K562 (cell line): ENCODE measurements at regions not wholly inside any gene's neighbourhood (a gene's known extent, or its start where the extent isn't known, plus 50 kb on each side); places are given as distances from the start of the nearest gene placed in this dataset.

Experiments
- ATAC-seq: fragments of 200-7000 bp; cut with Tn5 transposase; 3 replicates; pipeline ENCODE4 v1.9.1; 2020; ENCODE audit warnings: moderate library complexity
- BruUV-seq: library from RNA; stranded (reverse); fragments of 400-500 nt; replicated peaks from 2 replicates; lab custom pipeline; 2021; lab: Mats Ljungman, UMichigan
- CTCF ChIA-PET: fragments of 300-600 bp; formaldehyde crosslinking; extraction: SDS; loops from one replicate; lab custom pipeline; 2021; ENCODE audit warnings: low intra/inter-chr PET ratio; lab: Yijun Ruan, JAX
- POLR2A ChIA-PET: fragments of 300-600, 350-650 bp; sonication (Branson Sonifier 250); formaldehyde crosslinking; extraction: SDS; loops from one replicate; lab custom pipeline; 2021; ENCODE audit warnings: antibody characterized with exemption, inconsistent platforms; lab: Yijun Ruan, JAX
- DNase-seq, 4 experiments: peaks; one replicate each; pipeline versions ENCODE4 v3.0.0 to v3.0.0-alpha.2; 2011 to 2018; ENCODE audit warnings: low spot score in 3 of 4, mixed read lengths in 3 of 4; ENCODE audit errors: extremely low read depth in 1 of 4
- FAIRE-seq: peaks from 2 replicates; lab custom pipeline; 2011; peaks lifted over from hg19 to GRCh38; lab: Jason Lieb, UNC
- H2AFZ ChIP-seq: 2 replicates; pipeline ENCODE4 v1.6.0; 2011; ENCODE audit warnings: low read depth, low read length, control low read depth, inconsistent platforms
- H3K27ac ChIP-seq: fragments of 200-600 bp; 3 replicates; pipeline ENCODE4 v1.8.0; 2011; ENCODE audit warnings: low read depth, mild to moderate bottlenecking, control low read depth, inconsistent platforms, low read length, moderate library complexity, mixed read lengths; ENCODE audit errors: extremely low read depth
- H3K27me3 ChIP-seq, 2 experiments: fragments of 300-600 bp in 1 of 2; 2 replicates in 1 of 2; 3 replicates in 1 of 2; pipeline versions ENCODE4 v1.6.0 to v1.8.0; 2011; ENCODE audit warnings: inconsistent platforms in 2 of 2, low read length in 2 of 2, mild to moderate bottlenecking in 1 of 2, mixed read lengths in 1 of 2, moderate library complexity in 1 of 2; ENCODE audit not compliant: control insufficient read depth in 2 of 2, insufficient read depth in 2 of 2
- H3K36me3 ChIP-seq: fragments of 300-600 bp; 3 replicates; pipeline ENCODE4 v1.8.0; 2011; ENCODE audit warnings: mild to moderate bottlenecking, low read length, inconsistent platforms; ENCODE audit not compliant: control insufficient read depth, insufficient read depth
- H3K4me1 ChIP-seq, 2 experiments: fragments of 200-600 bp in 1 of 2; replicated peaks in 1 of 2; 2 replicates in 1 of 2; 3 replicates in 1 of 2; pipeline versions ENCODE4 v1.5.1 to v1.8.0; 2011; ENCODE audit warnings: inconsistent platforms in 2 of 2, low read length in 2 of 2, mild to moderate bottlenecking in 1 of 2, mixed read lengths in 1 of 2, moderate library complexity in 1 of 2; ENCODE audit not compliant: control insufficient read depth in 2 of 2, insufficient read depth in 2 of 2
- H3K4me2 ChIP-seq: 2 replicates; pipeline ENCODE4 v1.6.1; 2011; ENCODE audit warnings: low read length, control low read depth, inconsistent platforms, mixed read lengths; ENCODE audit not compliant: insufficient read depth
- H3K4me3 ChIP-seq: fragments of 200-600 bp; sonication (generic), shearing (Covaris generic); 2 replicates; pipeline ENCODE4 v1.5.1; 2016; ENCODE audit warnings: control low read depth, inconsistent platforms
- H3K79me2 ChIP-seq: fragments of 200-600 bp; 3 replicates; pipeline ENCODE4 v1.8.0; 2011; ENCODE audit warnings: low read length, inconsistent platforms; ENCODE audit not compliant: control insufficient read depth, insufficient read depth
- H3K9ac ChIP-seq, 2 experiments: 2 replicates each; pipeline versions ENCODE4 v1.6.0 to v1.6.1; 2011; ENCODE audit warnings: low read depth in 2 of 2, low read length in 2 of 2, control low read depth in 1 of 2, inconsistent platforms in 1 of 2, mild to moderate bottlenecking in 1 of 2, mixed read lengths in 1 of 2; ENCODE audit not compliant: insufficient read depth in 1 of 2
- H3K9me1 ChIP-seq: one replicate; pipeline ENCODE4 v1.6.0; 2011; ENCODE audit warnings: inconsistent platforms, mild to moderate bottlenecking, low read length, moderate library complexity; ENCODE audit not compliant: control insufficient read depth, insufficient read depth
- H3K9me3 ChIP-seq: replicated peaks from 2 replicates; pipeline ENCODE4 v1.5.1; 2011; ENCODE audit warnings: low read depth, low read length, inconsistent platforms; ENCODE audit not compliant: control insufficient read depth, insufficient read depth
- H4K20me1 ChIP-seq: replicated peaks from 2 replicates; pipeline ENCODE4 v1.6.1; 2011; ENCODE audit warnings: low read length, inconsistent platforms, mixed read lengths; ENCODE audit not compliant: control insufficient read depth, insufficient read depth
- ATF3 ChIP-seq, 2 experiments: fragments of 450-650 bp in 1 of 2; sonication (generic) in 1 of 2; formaldehyde crosslinking in 1 of 2; IDR thresholded peaks in 1 of 2; conservative IDR thresholded peaks in 1 of 2; 2 replicates each; pipeline versions ENCODE4 v1.6.1 to v1.8.1; 2016 to 2023; ENCODE audit warnings: mild to moderate bottlenecking in 2 of 2, moderate library complexity in 2 of 2, inconsistent platforms in 1 of 2, missing genetic modification reagents in 1 of 2
- CBX5 ChIP-seq: IDR thresholded peaks from 2 replicates; pipeline ENCODE4 v1.6.1; 2014; ENCODE audit warnings: low read depth, borderline replicate concordance
- CEBPG ChIP-seq, 3 experiments: fragments of 200-800 bp in 1 of 3; sonication (Bioruptor generic) in 1 of 3; sonication (generic) in 1 of 3; formaldehyde crosslinking in 1 of 3; IDR thresholded peaks in 2 of 3; conservative IDR thresholded peaks in 1 of 3; 2 replicates each; pipeline versions ENCODE4 v1.6.1 to v1.8.0; 2016 to 2022; ENCODE audit warnings: missing compliant biosample characterization in 2 of 3, missing genetic modification characterization in 2 of 3, mild to moderate bottlenecking in 1 of 3, missing genetic modification reagents in 1 of 3
- TEAD4 ChIP-seq, 2 experiments: sonication (generic) in 1 of 2; formaldehyde crosslinking in 1 of 2; IDR thresholded peaks; 2 replicates each; pipeline versions ENCODE4 v1.6.1 to v1.8.0; 2012 to 2022; ENCODE audit warnings: borderline replicate concordance in 1 of 2, inconsistent platforms in 1 of 2, low read length in 1 of 2, mild to moderate bottlenecking in 1 of 2, missing genetic modification reagents in 1 of 2
- in situ Hi-C: fragments of 300-500 bp; cut with MboI; formaldehyde crosslinking; loops from 4 replicates; pipeline ENCODE4 v1.15.0; 2018; ENCODE audit warnings: inconsistent platforms, mixed read lengths
- intact Hi-C: fragments of 100-400 bp; cut with micrococcal nuclease; formaldehyde crosslinking; loops from 2 replicates; pipeline ENCODE4 v1.14.2; 2022
- TF ChIP-seq, protein P1 (sequence below): IDR thresholded peaks from 3 replicates; pipeline ENCODE4 v1.6.1; 2011; ENCODE audit warnings: borderline replicate concordance, mild to moderate bottlenecking; ENCODE audit not compliant: insufficient read length, insufficient read depth

GRCh38 chr1:83588140-83588539, 410.8 kb downstream of the TTLL7 start:
- BruUV-seq, result no TSS peak
- Histone ChIP-seq H3K4me2 (no peak overlapping the region), H3K4me3 (no peak overlapping the region), H3K9me3 (no peaks in the 10 kb centered on the region), H4K20me1 (no peaks in the 10 kb centered on the region), H3K4me1 (no peaks in the 10 kb centered on the region), H3K36me3 (no peaks in the 10 kb centered on the region), H2AFZ (no peak overlapping the region), H3K9me1 (no peaks in the 10 kb centered on the region), H3K27me3 (no peaks in the 10 kb centered on the region), H3K9ac (no peak overlapping the region), H3K79me2 (no peaks in the 10 kb centered on the region), H3K27ac (no peak overlapping the region)
- no peak for FAIRE-seq
- CTCF ChIA-PET, result no interaction called here
- no peak for TF ChIP-seq TEAD4 (IDR thresholded peaks at IDR 0.05; ENCODE audit: low read length)
- no peak for TF ChIP-seq TEAD4 (CRISPR knock-in tag; IDR thresholded peaks at IDR 0.05; ENCODE audit: borderline replicate concordance)
- TF ChIP-seq, protein P1, sequence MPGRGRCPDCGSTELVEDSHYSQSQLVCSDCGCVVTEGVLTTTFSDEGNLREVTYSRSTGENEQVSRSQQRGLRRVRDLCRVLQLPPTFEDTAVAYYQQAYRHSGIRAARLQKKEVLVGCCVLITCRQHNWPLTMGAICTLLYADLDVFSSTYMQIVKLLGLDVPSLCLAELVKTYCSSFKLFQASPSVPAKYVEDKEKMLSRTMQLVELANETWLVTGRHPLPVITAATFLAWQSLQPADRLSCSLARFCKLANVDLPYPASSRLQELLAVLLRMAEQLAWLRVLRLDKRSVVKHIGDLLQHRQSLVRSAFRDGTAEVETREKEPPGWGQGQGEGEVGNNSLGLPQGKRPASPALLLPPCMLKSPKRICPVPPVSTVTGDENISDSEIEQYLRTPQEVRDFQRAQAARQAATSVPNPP, result no peak
- peak; percentile 45; the same call in 1 of the 2 replicates for TF ChIP-seq ATF3 (IDR thresholded peaks at IDR 0.05)
- no peak for TF ChIP-seq ATF3 (CRISPR knock-in tag; conservative IDR thresholded peaks at IDR 0.05)
- no peak for TF ChIP-seq CEBPG (CRISPR knock-in tag; IDR thresholded peaks at IDR 0.05)
- TF ChIP-seq CEBPG (tag; conservative IDR thresholded peaks at IDR 0.05 in 1 of 2, IDR thresholded peaks at IDR 0.05 in 1 of 2), result 0 out of 4 replicates have a peak, but pooled peaks of 1 of the 2 experiments have one; percentile 39
- no peak for TF ChIP-seq CBX5
- no peak for DNase-seq
- POLR2A ChIA-PET, result no interaction called here
- intact Hi-C loops (no loop called here), in situ Hi-C loops (no loop called here)
- ATAC-seq, result no peak
